ENCODE measurements at regions not wholly inside any gene's neighbourhood (a gene's known extent, or its start where the extent isn't known, plus 50 kb on each side); places are given as distances from the start of the nearest gene placed in this dataset.

DNA sequence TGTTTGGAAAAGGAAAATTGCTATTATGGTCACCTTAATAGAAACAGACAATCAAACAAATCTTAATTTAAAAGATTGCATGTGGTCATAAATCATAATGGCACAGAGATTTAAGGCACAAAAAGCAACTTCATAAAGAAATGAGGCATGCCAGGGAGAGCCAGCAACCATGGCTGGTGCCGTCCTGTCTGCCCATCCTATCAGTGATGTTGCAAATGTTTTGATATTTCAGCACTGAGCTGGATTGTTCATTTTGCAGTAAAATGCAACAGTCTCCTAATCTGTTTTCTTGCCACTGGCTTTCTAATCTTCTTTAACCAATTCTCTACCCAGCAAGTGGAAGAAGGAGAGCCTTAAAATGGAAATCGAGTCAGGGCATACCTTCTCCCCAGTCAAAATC lies 249.8 kb downstream of the SAMD5 start (continued):
- no peak for TF ChIP-seq RAD21 (IDR thresholded peaks at IDR 0.05 in 1 of 2, conservative IDR thresholded peaks at IDR 0.05 in 1 of 2; ENCODE audit: low read depth in 2 of 2, low read length in 2 of 2)
- no peak for TF ChIP-seq BACH1 (IDR thresholded peaks at IDR 0.05; ENCODE audit: low read length)
- TF ChIP-seq MAFK (IDR thresholded peaks at IDR 0.05; ENCODE audit: low read depth, low read length), result no peak
- no peak for TF ChIP-seq BCL11A (IDR thresholded peaks at IDR 0.05; ENCODE audit: low read depth in 2 of 2, low read length in 2 of 2)

Measured in H1 (cell line).